Progenitor cell of endocrine pancreas (in vitro differentiated cells): ENCODE measurements at regions not wholly inside any gene's neighbourhood (a gene's known extent, or its start where the extent isn't known, plus 50 kb on each side); places are given as distances from the start of the nearest gene placed in this dataset.
"Not testable (repeated sequence)": the region's sequence is repeated elsewhere in the genome, so short reads cannot be mapped to it uniquely, and the experiment has no call there.

Source experiments
- DNase-seq: peaks from one replicate; pipeline ENCODE4 v3.0.0; 2021; ENCODE audit warnings: low spot score; ENCODE audit not compliant: unreplicated experiment
- H3K27ac Mint-ChIP-seq: 2 replicates; pipeline ENCODE4 v1.8.0; 2021; ENCODE audit warnings: mild to moderate bottlenecking, moderate library complexity, mixed read lengths
- H3K27me3 Mint-ChIP-seq: 2 replicates; pipeline ENCODE4 v1.8.0; 2021; ENCODE audit warnings: mixed read lengths
- H3K36me3 Mint-ChIP-seq: 2 replicates; pipeline ENCODE4 v1.8.0; 2022; ENCODE audit warnings: mixed read lengths; ENCODE audit not compliant: insufficient read depth
- H3K4me1 Mint-ChIP-seq: 2 replicates; pipeline ENCODE4 v1.8.0; 2021; ENCODE audit warnings: low read depth, mixed read lengths
- H3K4me3 Mint-ChIP-seq: 2 replicates; pipeline ENCODE4 v1.8.0; 2021; ENCODE audit warnings: low read depth, mild to moderate bottlenecking, moderate library complexity, mixed read lengths
- H3K9me3 Mint-ChIP-seq: 2 replicates; pipeline ENCODE4 v1.8.0; 2021; ENCODE audit warnings: low read depth, mixed read lengths
- CTCF ChIP-seq: fragments of 200-600 bp; sonication (generic); IDR thresholded peaks from one replicate; pipeline ENCODE4 v1.5.0; 2021; ENCODE audit warnings: antibody characterized with exemption, mild to moderate bottlenecking; ENCODE audit not compliant: unreplicated experiment

- Mint-ChIP-seq H3K27ac (no peak overlapping the region), H3K4me3 (no peak overlapping the region), H3K4me1 (peaks cover 4% of the 10 kb centered on the region), H3K9me3 (peaks cover 8% of the 10 kb centered on the region), H3K36me3 (no peaks in the 10 kb centered on the region), H3K27me3 (peaks cover 4% of the 10 kb centered on the region)
- DNase-seq = no peak
- TF ChIP-seq CTCF = no peak
Measured at GRCh38 chr17:71765437-71765836, 355.4 kb upstream of the SOX9 start.

- peaks cover 15% of the 10 kb centered on the region for H3K9me3 Mint-ChIP-seq
- no peak overlapping the region for H3K27ac Mint-ChIP-seq
- peaks cover 1% of the 10 kb centered on the region for H3K4me1 Mint-ChIP-seq
- no peak overlapping the region for H3K4me3 Mint-ChIP-seq
- H3K27me3 Mint-ChIP-seq = peaks cover 4% of the 10 kb centered on the region
- no peak for TF ChIP-seq CTCF
- H3K36me3 Mint-ChIP-seq = no peaks in the 10 kb centered on the region
- DNase-seq = no peak
Measured at GRCh38 chr17:71769850-71770249, 351.0 kb upstream of the SOX9 start.

- H3K4me3 Mint-ChIP-seq = no peak overlapping the region
- no peaks in the 10 kb centered on the region for H3K27me3 Mint-ChIP-seq
- H3K9me3 Mint-ChIP-seq = peaks cover 4% of the 10 kb centered on the region
- H3K27ac Mint-ChIP-seq = no peak overlapping the region
- no peaks in the 10 kb centered on the region for H3K4me1 Mint-ChIP-seq
- H3K36me3 Mint-ChIP-seq = no peaks in the 10 kb centered on the region
- DNase-seq = no peak
- no peak for TF ChIP-seq CTCF
Measured at GRCh38 chr17:71777048-71777640, 343.7 kb upstream of the SOX9 start.

- H3K27ac Mint-ChIP-seq = no peak overlapping the region
- no peak for TF ChIP-seq CTCF
- no peak overlapping the region for H3K4me3 Mint-ChIP-seq
- H3K27me3 Mint-ChIP-seq = no peaks in the 10 kb centered on the region
- no peaks in the 10 kb centered on the region for H3K4me1 Mint-ChIP-seq
- DNase-seq = no peak
- H3K9me3 Mint-ChIP-seq = no peaks in the 10 kb centered on the region
- no peaks in the 10 kb centered on the region for H3K36me3 Mint-ChIP-seq
Measured at GRCh38 chr17:71779482-71779881, 341.3 kb upstream of the SOX9 start.

- H3K27me3 Mint-ChIP-seq = no peaks in the 10 kb centered on the region
- H3K36me3 Mint-ChIP-seq = no peaks in the 10 kb centered on the region
- H3K4me1 Mint-ChIP-seq = no peaks in the 10 kb centered on the region
- H3K9me3 Mint-ChIP-seq = peaks cover 5% of the 10 kb centered on the region
- H3K27ac Mint-ChIP-seq = no peak overlapping the region
- H3K4me3 Mint-ChIP-seq = no peak overlapping the region
- no peak for TF ChIP-seq CTCF
- no peak for DNase-seq
Measured at GRCh38 chr17:71780596-71780995, 340.2 kb upstream of the SOX9 start.

GRCh38 chr17:71782021-71782420 is 338.8 kb upstream of the SOX9 start:
- H3K27ac Mint-ChIP-seq, H3K4me1 Mint-ChIP-seq, H3K4me3 Mint-ChIP-seq, DNase-seq, H3K27me3 Mint-ChIP-seq, H3K9me3 Mint-ChIP-seq, H3K36me3 Mint-ChIP-seq: not testable (repeated sequence)
